ENCODE measurements at regions not wholly inside any gene's neighbourhood (a gene's known extent, or its start where the extent isn't known, plus 50 kb on each side); places are given as distances from the start of the nearest gene placed in this dataset.

- no peaks in the 10 kb centered on the region for H3K36me3 Mint-ChIP-seq (ENCODE audit: low read depth)
- no peak overlapping the region for H3K27ac Mint-ChIP-seq
- no peak overlapping the region for H3K4me3 Mint-ChIP-seq
- Histone ChIP-seq H3K4me2 (no peak overlapping the region), H4K20me1 (replicated peaks; ENCODE audit: insufficient read depth) (no peaks in the 10 kb centered on the region), H3K4me3 (no peak overlapping the region), H2AFZ (no peak overlapping the region), H3K9me2 (ENCODE audit: insufficient read depth) (no peaks in the 10 kb centered on the region), H3K4me1 (ENCODE audit: insufficient read depth) (peaks cover 9% of the 10 kb centered on the region), H3K79me2 (replicated peaks; ENCODE audit: insufficient read depth) (no peaks in the 10 kb centered on the region), H3K36me3 (ENCODE audit: insufficient read depth) (no peaks in the 10 kb centered on the region), H3F3A (replicated peaks; ENCODE audit: low read depth) (no peaks in the 10 kb centered on the region), H3K27ac (ENCODE audit: low read depth) (no peak overlapping the region), H3K27me3 (ENCODE audit: insufficient read depth) (no peaks in the 10 kb centered on the region)
- H3K27me3 Mint-ChIP-seq (ENCODE audit: insufficient read depth, low read depth, poor library complexity) = no peaks in the 10 kb centered on the region
- H3K4me1 Mint-ChIP-seq = peaks cover 24% of the 10 kb centered on the region
- TF ChIP-seq ZNF462 (CRISPR knock-in tag; IDR thresholded peaks at IDR 0.05) (no peak), ZNF331 (CRISPR knock-in tag; IDR thresholded peaks at IDR 0.05; ENCODE audit: low read depth) (no peak), POLR2AphosphoS5 (IDR thresholded peaks at IDR 0.05; ENCODE audit: low read depth) (no peak), ZNF114 (CRISPR knock-in tag; IDR thresholded peaks at IDR 0.05) (no peak), EZH2phosphoT487 (IDR thresholded peaks at IDR 0.05; ENCODE audit: unreplicated experiment) (no peak), CREB1 (CRISPR knock-in tag; IDR thresholded peaks at IDR 0.05; ENCODE audit: low read depth) (no peak), JUNB (IDR thresholded peaks at IDR 0.05; ENCODE audit: unreplicated experiment) (no peak), ETS1 (IDR thresholded peaks at IDR 0.05) (no peak), REST (IDR thresholded peaks at IDR 0.05; ENCODE audit: unreplicated experiment) (no peak), NANOG (IDR thresholded peaks at IDR 0.05; ENCODE audit: borderline replicate concordance) (no peak), STAT1 (IDR thresholded peaks at IDR 0.05; ENCODE audit: unreplicated experiment) (no peak), CTCF (conservative IDR thresholded peaks at IDR 0.05; ENCODE audit: low read depth in 2 of 2) (no peak), EZH2 (IDR thresholded peaks at IDR 0.05; ENCODE audit: low read depth, unreplicated experiment) (no peak)
- ATAC-seq = no peak
- DNase-seq (ENCODE audit: low spot score) = no peak
- no peaks in the 10 kb centered on the region for H3K9me3 Mint-ChIP-seq
Measured at GRCh38 chr3:64900156-64900555, 212.4 kb upstream of the ADAMTS9 start.
